MM.1S (cell line): ENCODE measurements at regions not wholly inside any gene's neighbourhood (a gene's known extent, or its start where the extent isn't known, plus 50 kb on each side); places are given as distances from the start of the nearest gene placed in this dataset.

ENCODE experiments used
- EZH2 ChIP-seq: fragments of 300-600 bp; sonication (generic); optimal IDR thresholded peaks from 2 replicates; pipeline ENCODE3; 2017; ENCODE audit warnings: low read depth, mild to moderate bottlenecking, antibody characterized with exemption, low read length, mixed read lengths
- TF ChIP-seq, protein P1 (sequence below): fragments of 300-600 bp; sonication (generic); IDR thresholded peaks from 2 replicates; pipeline ENCODE4 v1.5.1; 2016; ENCODE audit warnings: antibody characterized with exemption, low read length, mixed read lengths

DNA sequence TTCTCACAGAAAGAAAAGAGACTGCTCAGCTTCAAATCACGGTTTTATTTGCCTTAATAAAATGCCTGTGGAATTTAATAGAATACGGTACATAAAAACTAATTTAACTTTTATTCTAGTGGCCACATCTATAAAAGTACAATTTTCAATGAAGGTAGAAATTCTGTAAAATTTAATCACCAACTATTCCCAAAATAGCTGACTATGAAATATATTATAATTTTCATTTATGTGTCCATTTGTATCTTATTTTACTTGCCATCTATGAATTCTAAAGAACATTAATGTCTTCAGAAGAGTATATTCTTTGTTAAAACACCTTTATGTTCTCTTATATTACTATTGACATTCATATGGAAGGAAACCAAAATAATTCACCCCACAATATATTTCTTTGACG, 192.6 kb downstream of the BTBD3 start:
- no peak for TF ChIP-seq EZH2
- TF ChIP-seq, protein P1, sequence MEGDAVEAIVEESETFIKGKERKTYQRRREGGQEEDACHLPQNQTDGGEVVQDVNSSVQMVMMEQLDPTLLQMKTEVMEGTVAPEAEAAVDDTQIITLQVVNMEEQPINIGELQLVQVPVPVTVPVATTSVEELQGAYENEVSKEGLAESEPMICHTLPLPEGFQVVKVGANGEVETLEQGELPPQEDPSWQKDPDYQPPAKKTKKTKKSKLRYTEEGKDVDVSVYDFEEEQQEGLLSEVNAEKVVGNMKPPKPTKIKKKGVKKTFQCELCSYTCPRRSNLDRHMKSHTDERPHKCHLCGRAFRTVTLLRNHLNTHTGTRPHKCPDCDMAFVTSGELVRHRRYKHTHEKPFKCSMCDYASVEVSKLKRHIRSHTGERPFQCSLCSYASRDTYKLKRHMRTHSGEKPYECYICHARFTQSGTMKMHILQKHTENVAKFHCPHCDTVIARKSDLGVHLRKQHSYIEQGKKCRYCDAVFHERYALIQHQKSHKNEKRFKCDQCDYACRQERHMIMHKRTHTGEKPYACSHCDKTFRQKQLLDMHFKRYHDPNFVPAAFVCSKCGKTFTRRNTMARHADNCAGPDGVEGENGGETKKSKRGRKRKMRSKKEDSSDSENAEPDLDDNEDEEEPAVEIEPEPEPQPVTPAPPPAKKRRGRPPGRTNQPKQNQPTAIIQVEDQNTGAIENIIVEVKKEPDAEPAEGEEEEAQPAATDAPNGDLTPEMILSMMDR, result no peak
